GM12878 (cell line): ENCODE measurements at regions not wholly inside any gene's neighbourhood (a gene's known extent, or its start where the extent isn't known, plus 50 kb on each side); places are given as distances from the start of the nearest gene placed in this dataset.

Experiments used
- ATAC-seq: fragments of 200-7000 bp; cut with Tn5 transposase; 3 replicates; pipeline ENCODE4 v1.9.1; 2020; ENCODE audit warnings: mild to moderate bottlenecking, moderate library complexity
- BruUV-seq: library from RNA; stranded (reverse); fragments of 400-500 nt; replicated peaks from 2 replicates; lab custom pipeline; 2021; lab: Mats Ljungman, UMichigan
- CTCF ChIA-PET: fragments of 300-600 bp; sonication (Branson Sonifier 250); formaldehyde crosslinking; extraction: SDS; loops from one replicate; lab custom pipeline; 2021; ENCODE audit warnings: inconsistent platforms; lab: Yijun Ruan, JAX
- POLR2A ChIA-PET: fragments of 350-600 bp; formaldehyde crosslinking; extraction: SDS; loops from one replicate; lab custom pipeline; 2021; ENCODE audit warnings: inconsistent platforms; lab: Charles Lee
- RAD21 ChIA-PET: fragments of 300-600 bp; sonication (Branson Sonifier 250); formaldehyde crosslinking; loops from one replicate; lab custom pipeline; 2023; ENCODE audit warnings: antibody characterized with exemption; ENCODE audit not compliant: unreplicated experiment; lab: Charles Lee
- SMC1A ChIA-PET: fragments of 300-600 bp; sonication (Branson Sonifier 250); formaldehyde crosslinking; loops from one replicate; lab custom pipeline; 2023; ENCODE audit not compliant: unreplicated experiment, uncharacterized antibody; lab: Charles Lee
- DNase-seq: peaks from one replicate; pipeline ENCODE4 v3.0.0-alpha.2; 2011; ENCODE audit warnings: low read depth, low spot score
- FAIRE-seq: peaks from 3 replicates; lab custom pipeline; 2011; peaks lifted over from hg19 to GRCh38; lab: Jason Lieb, UNC
- H2AFZ ChIP-seq: 2 replicates; pipeline ENCODE4 v1.6.0; 2011; ENCODE audit warnings: low read depth, low read length, control low read depth; ENCODE audit not compliant: control insufficient read depth
- H3K27ac ChIP-seq: 2 replicates; pipeline ENCODE4 v1.5.1; 2011; ENCODE audit warnings: control low read depth; ENCODE audit not compliant: control insufficient read depth, insufficient read depth
- H3K27me3 ChIP-seq, 2 experiments: replicated peaks in 1 of 2; 2 replicates each; pipeline versions ENCODE4 v1.6.0 to v1.6.1; 2011; ENCODE audit warnings: low read length in 1 of 2; ENCODE audit not compliant: control insufficient read depth in 2 of 2, insufficient read depth in 2 of 2
- H3K36me3 ChIP-seq, 2 experiments: 2 replicates each; pipeline ENCODE4 v1.5.1; 2011; ENCODE audit warnings: low read length in 1 of 2; ENCODE audit not compliant: control insufficient read depth in 2 of 2, insufficient read depth in 2 of 2
- H3K4me1 ChIP-seq: 2 replicates; pipeline ENCODE4 v1.6.1; 2011; ENCODE audit warnings: mild to moderate bottlenecking, low read length, moderate library complexity, mixed read lengths; ENCODE audit not compliant: control insufficient read depth, insufficient read depth
- H3K4me2 ChIP-seq: 2 replicates; pipeline ENCODE4 v1.6.0; 2011; ENCODE audit warnings: control low read depth; ENCODE audit not compliant: control insufficient read depth, insufficient read depth
- H3K4me3 ChIP-seq: fragments of 200-600 bp; sonication (generic); 2 replicates; pipeline ENCODE4 v1.5.1; 2016
- H3K79me2 ChIP-seq: 2 replicates; pipeline ENCODE4 v1.6.0; 2011; ENCODE audit warnings: low read length; ENCODE audit not compliant: control insufficient read depth, insufficient read depth
- H3K9ac ChIP-seq: 2 replicates; pipeline ENCODE4 v1.8.0; 2011; ENCODE audit warnings: low read length, control low read depth, mixed read lengths; ENCODE audit not compliant: control insufficient read depth, insufficient read depth
- H3K9me3 ChIP-seq: replicated peaks from 3 replicates; pipeline ENCODE4 v1.5.1; 2011; ENCODE audit warnings: mild to moderate bottlenecking, low read length; ENCODE audit not compliant: control insufficient read depth, insufficient read depth
- H4K20me1 ChIP-seq: 2 replicates; pipeline ENCODE4 v1.6.0; 2011; ENCODE audit not compliant: control insufficient read depth, insufficient read depth
- ETV6 ChIP-seq, 2 experiments: fragments of 450-650 bp in 1 of 2; IDR thresholded peaks in 1 of 2; conservative IDR thresholded peaks in 1 of 2; 2 replicates each; pipeline ENCODE4 v1.6.1; 2014; ENCODE audit warnings: antibody characterized with exemption in 1 of 2, borderline replicate concordance in 1 of 2, low read depth in 1 of 2, mild to moderate bottlenecking in 1 of 2, moderate library complexity in 1 of 2
- NBN ChIP-seq: fragments of 450-650 bp; IDR thresholded peaks from 2 replicates; pipeline ENCODE4 v1.6.1; 2016
- RBBP5 ChIP-seq: fragments of 200-600 bp; sonication (generic); conservative IDR thresholded peaks from 2 replicates; pipeline ENCODE4 v1.6.1; 2016
- STAT3 ChIP-seq: IDR thresholded peaks from 2 replicates; pipeline ENCODE4 v1.6.1; 2011; ENCODE audit warnings: low read depth, low read length, improper control_type of control experiment
- ZNF622 ChIP-seq: fragments of 450-650 bp; IDR thresholded peaks from 2 replicates; pipeline ENCODE4 v1.6.1; 2017; ENCODE audit warnings: mild to moderate bottlenecking, inconsistent platforms
- ZZZ3 ChIP-seq: IDR thresholded peaks from 2 replicates; pipeline ENCODE4 v1.6.1; 2011; ENCODE audit warnings: low read depth; ENCODE audit not compliant: control insufficient read depth, insufficient read length
- WGBS: methylation state at CpG from one replicate; pipeline ENCODE4 v1.1.6; 2016; ENCODE audit warnings: low lambda C conversion rate; ENCODE audit not compliant: insufficient replicate concordance, insufficient coverage; ENCODE audit errors: missing lambda C conversion rate; 5-methylcytosine and 5-hydroxymethylcytosine counted together
- in situ Hi-C: fragments of 300-500 bp; cut with MboI; formaldehyde crosslinking; loops from 9 replicates; pipeline ENCODE4 v1.14.3; 2018; ENCODE audit warnings: mixed read lengths
- intact Hi-C: fragments of 100-400 bp; cut with micrococcal nuclease; formaldehyde crosslinking; loops from one replicate; pipeline ENCODE4 v1.14.2; 2022; ENCODE audit not compliant: unreplicated experiment
- TF ChIP-seq, protein P1 (sequence below): fragments of 450-650 bp; IDR thresholded peaks from 2 replicates; pipeline ENCODE4 v1.6.1; 2017; ENCODE audit warnings: mild to moderate bottlenecking, moderate library complexity
- TF ChIP-seq, protein P2 (sequence below): fragments of 450-650 bp; formaldehyde crosslinking; IDR thresholded peaks from 2 replicates; pipeline ENCODE4 v1.5.0; 2022; ENCODE audit warnings: mild to moderate bottlenecking, missing genetic modification characterization
- TF ChIP-seq, protein P3 (sequence below): fragments of 150-350 bp; IDR thresholded peaks from 2 replicates; pipeline ENCODE4 v1.6.1; 2014; ENCODE audit warnings: mild to moderate bottlenecking, low read depth, low read length
- TF ChIP-seq, protein P4 (sequence below): fragments of 450-650 bp; IDR thresholded peaks from 2 replicates; pipeline ENCODE4 v1.6.1; 2017; ENCODE audit warnings: low read depth, mild to moderate bottlenecking, moderate library complexity

DNA sequence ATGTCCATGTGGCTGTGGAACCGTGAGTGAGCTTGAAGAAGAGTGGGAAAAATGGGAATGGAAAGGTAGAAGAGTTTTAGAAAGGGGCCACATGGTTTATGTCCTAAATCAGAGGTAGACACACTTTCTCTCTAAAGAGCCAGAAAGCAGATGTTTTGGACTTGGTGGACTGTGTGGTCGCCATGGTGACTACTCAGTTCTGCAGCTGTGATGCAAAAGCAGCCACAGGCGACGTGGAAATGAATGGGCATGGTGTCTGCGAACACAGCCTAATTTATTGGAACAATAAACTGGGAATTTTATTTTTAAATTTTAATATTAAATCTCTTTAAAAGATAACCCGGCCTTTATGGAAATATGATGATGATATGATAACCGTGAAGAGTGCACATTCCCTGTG lies 386.0 kb upstream of the FAT1 start:
- ATAC-seq (no peak), DNase-seq (no peak), FAIRE-seq (no peak)
- Histone ChIP-seq H3K4me2 (no peak overlapping the region), H3K36me3 (no peaks in the 10 kb centered on the region), H3K9ac (no peak overlapping the region), H3K4me1 (no peaks in the 10 kb centered on the region), H3K79me2 (no peaks in the 10 kb centered on the region), H2AFZ (no peak overlapping the region), H3K9me3 (no peaks in the 10 kb centered on the region; the same call in 2 of the 3 replicates), H3K27ac (no peak overlapping the region), H3K4me3 (no peak overlapping the region), H3K27me3 (no peaks in the 10 kb centered on the region), H4K20me1 (no peaks in the 10 kb centered on the region)
- ChIA-PET CTCF (interaction anchor here (1.1 kb wide), 1 partner anchor 303 kb away, joined by 3 read pairs; no protein-coding TSS in a partner anchor), SMC1A (no interaction called here), RAD21 (no interaction called here), POLR2A (no interaction called here)
- WGBS, result 15% methylated on average over 7 of the region's 7 CpGs
- intact Hi-C loops, result no loop called here
- in situ Hi-C loops, result no loop called here
- no TSS peak for BruUV-seq
- TF ChIP-seq, protein P1, sequence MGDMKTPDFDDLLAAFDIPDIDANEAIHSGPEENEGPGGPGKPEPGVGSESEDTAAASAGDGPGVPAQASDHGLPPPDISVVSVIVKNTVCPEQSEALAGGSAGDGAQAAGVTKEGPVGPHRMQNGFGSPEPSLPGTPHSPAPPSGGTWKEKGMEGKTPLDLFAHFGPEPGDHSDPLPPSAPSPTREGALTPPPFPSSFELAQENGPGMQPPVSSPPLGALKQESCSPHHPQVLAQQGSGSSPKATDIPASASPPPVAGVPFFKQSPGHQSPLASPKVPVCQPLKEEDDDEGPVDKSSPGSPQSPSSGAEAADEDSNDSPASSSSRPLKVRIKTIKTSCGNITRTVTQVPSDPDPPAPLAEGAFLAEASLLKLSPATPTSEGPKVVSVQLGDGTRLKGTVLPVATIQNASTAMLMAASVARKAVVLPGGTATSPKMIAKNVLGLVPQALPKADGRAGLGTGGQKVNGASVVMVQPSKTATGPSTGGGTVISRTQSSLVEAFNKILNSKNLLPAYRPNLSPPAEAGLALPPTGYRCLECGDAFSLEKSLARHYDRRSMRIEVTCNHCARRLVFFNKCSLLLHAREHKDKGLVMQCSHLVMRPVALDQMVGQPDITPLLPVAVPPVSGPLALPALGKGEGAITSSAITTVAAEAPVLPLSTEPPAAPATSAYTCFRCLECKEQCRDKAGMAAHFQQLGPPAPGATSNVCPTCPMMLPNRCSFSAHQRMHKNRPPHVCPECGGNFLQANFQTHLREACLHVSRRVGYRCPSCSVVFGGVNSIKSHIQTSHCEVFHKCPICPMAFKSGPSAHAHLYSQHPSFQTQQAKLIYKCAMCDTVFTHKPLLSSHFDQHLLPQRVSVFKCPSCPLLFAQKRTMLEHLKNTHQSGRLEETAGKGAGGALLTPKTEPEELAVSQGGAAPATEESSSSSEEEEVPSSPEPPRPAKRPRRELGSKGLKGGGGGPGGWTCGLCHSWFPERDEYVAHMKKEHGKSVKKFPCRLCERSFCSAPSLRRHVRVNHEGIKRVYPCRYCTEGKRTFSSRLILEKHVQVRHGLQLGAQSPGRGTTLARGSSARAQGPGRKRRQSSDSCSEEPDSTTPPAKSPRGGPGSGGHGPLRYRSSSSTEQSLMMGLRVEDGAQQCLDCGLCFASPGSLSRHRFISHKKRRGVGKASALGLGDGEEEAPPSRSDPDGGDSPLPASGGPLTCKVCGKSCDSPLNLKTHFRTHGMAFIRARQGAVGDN, result no peak
- TF ChIP-seq NBN (no peak), STAT3 (no peak), RBBP5 (no peak), ETV6 (conservative IDR thresholded peaks at IDR 0.05 in 1 of 2, IDR thresholded peaks at IDR 0.05 in 1 of 2; ENCODE audit: borderline replicate concordance in 1 of 2, low read depth in 1 of 2) (no peak), ZNF622 (no peak), ZZZ3 (no peak)
- TF ChIP-seq, protein P2, sequence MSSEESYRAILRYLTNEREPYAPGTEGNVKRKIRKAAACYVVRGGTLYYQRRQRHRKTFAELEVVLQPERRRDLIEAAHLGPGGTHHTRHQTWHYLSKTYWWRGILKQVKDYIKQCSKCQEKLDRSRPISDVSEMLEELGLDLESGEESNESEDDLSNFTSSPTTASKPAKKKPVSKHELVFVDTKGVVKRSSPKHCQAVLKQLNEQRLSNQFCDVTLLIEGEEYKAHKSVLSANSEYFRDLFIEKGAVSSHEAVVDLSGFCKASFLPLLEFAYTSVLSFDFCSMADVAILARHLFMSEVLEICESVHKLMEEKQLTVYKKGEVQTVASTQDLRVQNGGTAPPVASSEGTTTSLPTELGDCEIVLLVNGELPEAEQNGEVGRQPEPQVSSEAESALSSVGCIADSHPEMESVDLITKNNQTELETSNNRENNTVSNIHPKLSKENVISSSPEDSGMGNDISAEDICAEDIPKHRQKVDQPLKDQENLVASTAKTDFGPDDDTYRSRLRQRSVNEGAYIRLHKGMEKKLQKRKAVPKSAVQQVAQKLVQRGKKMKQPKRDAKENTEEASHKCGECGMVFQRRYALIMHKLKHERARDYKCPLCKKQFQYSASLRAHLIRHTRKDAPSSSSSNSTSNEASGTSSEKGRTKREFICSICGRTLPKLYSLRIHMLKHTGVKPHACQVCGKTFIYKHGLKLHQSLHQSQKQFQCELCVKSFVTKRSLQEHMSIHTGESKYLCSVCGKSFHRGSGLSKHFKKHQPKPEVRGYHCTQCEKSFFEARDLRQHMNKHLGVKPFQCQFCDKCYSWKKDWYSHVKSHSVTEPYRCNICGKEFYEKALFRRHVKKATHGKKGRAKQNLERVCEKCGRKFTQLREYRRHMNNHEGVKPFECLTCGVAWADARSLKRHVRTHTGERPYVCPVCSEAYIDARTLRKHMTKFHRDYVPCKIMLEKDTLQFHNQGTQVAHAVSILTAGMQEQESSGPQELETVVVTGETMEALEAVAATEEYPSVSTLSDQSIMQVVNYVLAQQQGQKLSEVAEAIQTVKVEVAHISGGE (CRISPR knock-in tag), result no peak
- TF ChIP-seq, protein P3, sequence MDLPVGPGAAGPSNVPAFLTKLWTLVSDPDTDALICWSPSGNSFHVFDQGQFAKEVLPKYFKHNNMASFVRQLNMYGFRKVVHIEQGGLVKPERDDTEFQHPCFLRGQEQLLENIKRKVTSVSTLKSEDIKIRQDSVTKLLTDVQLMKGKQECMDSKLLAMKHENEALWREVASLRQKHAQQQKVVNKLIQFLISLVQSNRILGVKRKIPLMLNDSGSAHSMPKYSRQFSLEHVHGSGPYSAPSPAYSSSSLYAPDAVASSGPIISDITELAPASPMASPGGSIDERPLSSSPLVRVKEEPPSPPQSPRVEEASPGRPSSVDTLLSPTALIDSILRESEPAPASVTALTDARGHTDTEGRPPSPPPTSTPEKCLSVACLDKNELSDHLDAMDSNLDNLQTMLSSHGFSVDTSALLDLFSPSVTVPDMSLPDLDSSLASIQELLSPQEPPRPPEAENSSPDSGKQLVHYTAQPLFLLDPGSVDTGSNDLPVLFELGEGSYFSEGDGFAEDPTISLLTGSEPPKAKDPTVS, result no peak
- TF ChIP-seq, protein P4, sequence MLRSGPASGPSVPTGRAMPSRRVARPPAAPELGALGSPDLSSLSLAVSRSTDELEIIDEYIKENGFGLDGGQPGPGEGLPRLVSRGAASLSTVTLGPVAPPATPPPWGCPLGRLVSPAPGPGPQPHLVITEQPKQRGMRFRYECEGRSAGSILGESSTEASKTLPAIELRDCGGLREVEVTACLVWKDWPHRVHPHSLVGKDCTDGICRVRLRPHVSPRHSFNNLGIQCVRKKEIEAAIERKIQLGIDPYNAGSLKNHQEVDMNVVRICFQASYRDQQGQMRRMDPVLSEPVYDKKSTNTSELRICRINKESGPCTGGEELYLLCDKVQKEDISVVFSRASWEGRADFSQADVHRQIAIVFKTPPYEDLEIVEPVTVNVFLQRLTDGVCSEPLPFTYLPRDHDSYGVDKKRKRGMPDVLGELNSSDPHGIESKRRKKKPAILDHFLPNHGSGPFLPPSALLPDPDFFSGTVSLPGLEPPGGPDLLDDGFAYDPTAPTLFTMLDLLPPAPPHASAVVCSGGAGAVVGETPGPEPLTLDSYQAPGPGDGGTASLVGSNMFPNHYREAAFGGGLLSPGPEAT, result no peak
